ENCODE measurements at regions not wholly inside any gene's neighbourhood (a gene's known extent, or its start where the extent isn't known, plus 50 kb on each side); places are given as distances from the start of the nearest gene placed in this dataset.

DNA sequence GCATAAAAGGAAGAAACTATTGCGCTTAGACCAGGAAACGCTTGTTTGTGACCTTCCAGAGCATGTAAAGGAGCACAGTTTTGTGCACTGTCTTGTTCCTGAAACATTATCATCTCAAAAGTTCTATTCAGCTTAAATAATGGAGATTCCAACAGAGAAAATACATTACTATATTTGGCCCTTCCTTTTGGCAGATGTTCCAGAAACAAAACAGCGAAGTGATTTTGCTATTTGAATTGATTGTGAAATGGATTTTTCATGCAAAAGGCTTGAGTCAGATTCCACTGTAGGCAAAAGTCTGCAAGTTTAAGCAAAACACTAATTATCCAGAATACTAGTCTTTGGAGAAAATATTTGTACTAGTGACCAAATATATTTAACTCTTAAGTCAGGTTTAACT lies 80.3 kb upstream of the PTBP2 start:
- H3K4me3 ChIP-seq, result no peak overlapping the region
- POLR2A ChIA-PET (ENCODE audit: unreplicated experiment), result no interaction called here

DNA sequence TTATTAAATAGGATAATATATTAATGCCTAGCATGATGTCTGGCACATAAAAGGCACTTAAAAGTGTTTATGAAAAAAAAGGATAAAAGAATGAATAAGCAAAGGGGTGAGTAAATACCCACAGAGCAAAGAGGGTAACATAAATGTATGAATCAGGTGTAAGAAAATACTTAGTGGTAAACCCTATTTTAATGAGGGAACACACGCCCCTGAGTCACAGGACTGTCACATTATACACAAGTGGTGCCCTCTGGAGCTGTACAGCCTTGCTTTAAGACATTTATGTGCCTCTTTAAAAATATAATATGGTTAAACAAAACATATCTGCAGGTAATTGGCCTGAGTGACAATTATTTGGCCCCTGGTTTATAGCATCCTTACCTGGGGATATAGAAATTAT lies 78.1 kb upstream of the PTBP2 start:
- no peak for DNase-seq
- Histone ChIP-seq H3K27me3 (ENCODE audit: insufficient read depth, low read depth) (no peaks in the 10 kb centered on the region), H3K9me2 (ENCODE audit: insufficient read depth) (no peaks in the 10 kb centered on the region), H3K79me2 (ENCODE audit: low read depth) (no peaks in the 10 kb centered on the region), H3K36me3 (ENCODE audit: low read depth) (no peaks in the 10 kb centered on the region), H3F3A (ENCODE audit: insufficient read depth, low read depth) (no peaks in the 10 kb centered on the region), H3K4me1 (replicated peaks; ENCODE audit: insufficient read depth) (no peaks in the 10 kb centered on the region), H4K20me1 (ENCODE audit: insufficient read depth) (no peaks in the 10 kb centered on the region), H2AFZ (no peak overlapping the region), H3K9me3 (ENCODE audit: insufficient read depth, low read depth) (no peaks in the 10 kb centered on the region), H3K4me3 (no peak overlapping the region), H3K27ac (no peak overlapping the region), H3K4me2 (no peak overlapping the region)
- TF ChIP-seq, protein P1, sequence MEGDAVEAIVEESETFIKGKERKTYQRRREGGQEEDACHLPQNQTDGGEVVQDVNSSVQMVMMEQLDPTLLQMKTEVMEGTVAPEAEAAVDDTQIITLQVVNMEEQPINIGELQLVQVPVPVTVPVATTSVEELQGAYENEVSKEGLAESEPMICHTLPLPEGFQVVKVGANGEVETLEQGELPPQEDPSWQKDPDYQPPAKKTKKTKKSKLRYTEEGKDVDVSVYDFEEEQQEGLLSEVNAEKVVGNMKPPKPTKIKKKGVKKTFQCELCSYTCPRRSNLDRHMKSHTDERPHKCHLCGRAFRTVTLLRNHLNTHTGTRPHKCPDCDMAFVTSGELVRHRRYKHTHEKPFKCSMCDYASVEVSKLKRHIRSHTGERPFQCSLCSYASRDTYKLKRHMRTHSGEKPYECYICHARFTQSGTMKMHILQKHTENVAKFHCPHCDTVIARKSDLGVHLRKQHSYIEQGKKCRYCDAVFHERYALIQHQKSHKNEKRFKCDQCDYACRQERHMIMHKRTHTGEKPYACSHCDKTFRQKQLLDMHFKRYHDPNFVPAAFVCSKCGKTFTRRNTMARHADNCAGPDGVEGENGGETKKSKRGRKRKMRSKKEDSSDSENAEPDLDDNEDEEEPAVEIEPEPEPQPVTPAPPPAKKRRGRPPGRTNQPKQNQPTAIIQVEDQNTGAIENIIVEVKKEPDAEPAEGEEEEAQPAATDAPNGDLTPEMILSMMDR (conservative IDR thresholded peaks at IDR 0.05), result no peak
- no peak for TF ChIP-seq EZH2 (IDR thresholded peaks at IDR 0.05; ENCODE audit: low read depth)
- no TSS peak for BruUV-seq (replicated peaks)
- ChIA-PET CTCF (no interaction called here), POLR2A (ENCODE audit: unreplicated experiment) (no interaction called here)
- intact Hi-C loops (cut with micrococcal nuclease; ENCODE audit: unreplicated experiment), result no loop called here

More for the DNA sequence above, 80.3 kb upstream of the PTBP2 start:
- Histone ChIP-seq H3K9me2 (ENCODE audit: insufficient read depth) (no peaks in the 10 kb centered on the region), H3K9me3 (ENCODE audit: insufficient read depth, low read depth) (no peaks in the 10 kb centered on the region), H4K20me1 (ENCODE audit: insufficient read depth) (no peaks in the 10 kb centered on the region), H2AFZ (no peak overlapping the region), H3K36me3 (ENCODE audit: low read depth) (no peaks in the 10 kb centered on the region), H3K4me1 (replicated peaks; ENCODE audit: insufficient read depth) (no peaks in the 10 kb centered on the region), H3K79me2 (ENCODE audit: low read depth) (no peaks in the 10 kb centered on the region), H3K27ac (no peak overlapping the region), H3K27me3 (ENCODE audit: insufficient read depth, low read depth) (no peaks in the 10 kb centered on the region), H3F3A (ENCODE audit: insufficient read depth, low read depth) (no peaks in the 10 kb centered on the region), H3K4me2 (no peak overlapping the region)
- no peak for TF ChIP-seq EZH2 (IDR thresholded peaks at IDR 0.05; ENCODE audit: low read depth)
- TF ChIP-seq, protein P1 (conservative IDR thresholded peaks at IDR 0.05), result no peak
- intact Hi-C loops (cut with micrococcal nuclease; ENCODE audit: unreplicated experiment), result no loop called here
- CTCF ChIA-PET, result no interaction called here
- BruUV-seq (replicated peaks), result no TSS peak
- no peak for DNase-seq

DNA sequence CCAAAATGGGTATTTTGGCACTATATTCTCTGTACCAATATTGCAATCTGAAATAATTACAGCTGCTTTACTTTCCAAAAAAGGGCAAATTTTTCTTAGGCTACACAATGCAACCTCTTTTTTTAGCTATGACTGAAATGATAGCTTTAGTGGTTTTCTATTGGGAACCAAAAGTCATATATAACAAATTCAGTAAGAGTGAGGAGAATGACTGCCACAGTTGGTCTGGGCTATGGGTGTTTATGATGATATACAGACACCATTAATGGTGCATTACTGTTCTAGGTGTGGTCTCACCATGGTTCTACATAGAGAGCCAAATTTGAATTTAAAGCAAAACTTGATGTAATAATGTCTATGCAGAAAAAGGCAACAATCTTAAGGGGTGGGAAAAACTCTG lies 72.3 kb upstream of the PTBP2 start:
- H3K36me3 ChIP-seq (ENCODE audit: low read depth), result no peaks in the 10 kb centered on the region
- H3F3A ChIP-seq (ENCODE audit: insufficient read depth, low read depth), result no peaks in the 10 kb centered on the region
- no peak overlapping the region for H3K4me2 ChIP-seq
- no peak overlapping the region for H3K4me3 ChIP-seq
- no peak overlapping the region for H3K27ac ChIP-seq
- POLR2A ChIA-PET (ENCODE audit: unreplicated experiment), result no interaction called here
- no TSS peak for BruUV-seq (replicated peaks)
- H2AFZ ChIP-seq, result no peak overlapping the region
- H3K27me3 ChIP-seq (ENCODE audit: insufficient read depth, low read depth), result no peaks in the 10 kb centered on the region
- intact Hi-C loops (cut with micrococcal nuclease; ENCODE audit: unreplicated experiment), result no loop called here
- no peaks in the 10 kb centered on the region for H3K9me2 ChIP-seq (ENCODE audit: insufficient read depth)
- CTCF ChIA-PET, result no interaction called here
- TF ChIP-seq, protein P1 (conservative IDR thresholded peaks at IDR 0.05), result no peak
- no peak for TF ChIP-seq EZH2 (IDR thresholded peaks at IDR 0.05; ENCODE audit: low read depth)
- no peaks in the 10 kb centered on the region for H3K4me1 ChIP-seq (replicated peaks; ENCODE audit: insufficient read depth)
- no peaks in the 10 kb centered on the region for H3K79me2 ChIP-seq (ENCODE audit: low read depth)
- no peaks in the 10 kb centered on the region for H3K9me3 ChIP-seq (ENCODE audit: insufficient read depth, low read depth)
- no peaks in the 10 kb centered on the region for H4K20me1 ChIP-seq (ENCODE audit: insufficient read depth)
- DNase-seq, result no peak

Measured in PC-9 (cell line).